HCT116 (cell line): ENCODE measurements at regions not wholly inside any gene's neighbourhood (a gene's known extent, or its start where the extent isn't known, plus 50 kb on each side); places are given as distances from the start of the nearest gene placed in this dataset.

ENCODE experiments used
- ATAC-seq: fragments of 200-7000 bp; cut with Tn5 transposase; 2 replicates; pipeline ENCODE4 v1.9.1; 2020; ENCODE audit warnings: mild to moderate bottlenecking, moderate library complexity
- BruUV-seq: library from RNA; stranded (reverse); fragments of 400-500 nt; replicated peaks from 2 replicates; lab custom pipeline; 2021; lab: Mats Ljungman, UMichigan
- CTCF ChIA-PET: fragments of 300-600 bp; sonication (Branson Sonifier 250); formaldehyde crosslinking; loops from one replicate; lab custom pipeline; 2021; ENCODE audit warnings: antibody characterized with exemption; lab: Charles Lee
- POLR2A ChIA-PET: fragments of 300-600, 350-600 bp; sonication (Branson Sonifier 250); formaldehyde crosslinking; loops from one replicate; lab custom pipeline; 2021; ENCODE audit warnings: antibody characterized with exemption; lab: Charles Lee
- RAD21 ChIA-PET, 2 experiments: fragments of 300-600 bp; sonication (Branson Sonifier 250); formaldehyde crosslinking; loops; one replicate each; lab custom pipeline; 2023; ENCODE audit warnings: low total read pairs in 2 of 2; ENCODE audit not compliant: uncharacterized antibody in 2 of 2, unreplicated experiment in 2 of 2, low non-redundant PET in 1 of 2; lab: Charles Lee
- DNase-seq: peaks from one replicate; pipeline ENCODE4 v3.0.0-alpha.2; 2010; ENCODE audit warnings: low read depth, low spot score
- H2AFZ ChIP-seq: fragments of 200-600 bp; shearing (Covaris generic), sonication (generic); 2 replicates; pipeline ENCODE4 v1.6.1; 2017; ENCODE audit warnings: low read depth, mixed run types, mixed read lengths, antibody characterized with exemption, low read length; ENCODE audit not compliant: poor library complexity, severe bottlenecking
- H3K27ac ChIP-seq: 2 replicates; pipeline ENCODE4 v1.5.1; 2012; ENCODE audit warnings: low read depth, low read length
- H3K27me3 ChIP-seq: fragments of 200-600 bp; sonication (generic); 2 replicates; pipeline ENCODE4 v1.6.1; 2016; ENCODE audit warnings: mixed run types, low read length, mixed read lengths; ENCODE audit not compliant: insufficient read depth
- H3K36me3 ChIP-seq, 2 experiments: fragments of 200-500 bp in 1 of 2; fragments of 200-600 bp in 1 of 2; sonication (Bioruptor generic) in 1 of 2; sonication (generic) in 1 of 2; 2 replicates each; pipeline versions ENCODE4 v1.5.1 to v1.6.1; 2014 to 2016; ENCODE audit warnings: low read length in 2 of 2, inconsistent platforms in 1 of 2, mixed read lengths in 1 of 2, mixed run types in 1 of 2; ENCODE audit not compliant: insufficient read depth in 2 of 2, control insufficient read depth in 1 of 2
- H3K4me1 ChIP-seq, 2 experiments: fragments of 200-600 bp in 1 of 2; sonication (generic) in 1 of 2; 2 replicates each; pipeline versions ENCODE4 v1.5.1 to v1.6.1; 2012 to 2017; ENCODE audit warnings: low read length in 2 of 2, inconsistent platforms in 1 of 2, mild to moderate bottlenecking in 1 of 2, mixed read lengths in 1 of 2, mixed run types in 1 of 2, moderate library complexity in 1 of 2; ENCODE audit not compliant: insufficient read depth in 2 of 2, control insufficient read depth in 1 of 2
- H3K4me2 ChIP-seq: fragments of 200-600 bp; sonication (generic); 2 replicates; pipeline ENCODE4 v1.6.1; 2017; ENCODE audit warnings: mixed run types, low read length, mixed read lengths
- H3K4me3 ChIP-seq, 2 experiments: fragments of 200-600 bp in 1 of 2; sonication (generic) in 1 of 2; replicated peaks in 1 of 2; 2 replicates each; pipeline ENCODE4 v1.5.1; 2011 to 2016; ENCODE audit warnings: low read length in 2 of 2, control low read depth in 1 of 2, low read depth in 1 of 2, mild to moderate bottlenecking in 1 of 2, mixed read lengths in 1 of 2, mixed run types in 1 of 2
- H3K79me2 ChIP-seq: fragments of 200-600 bp; sonication (generic); 2 replicates; pipeline ENCODE4 v1.6.1; 2017; ENCODE audit warnings: mild to moderate bottlenecking, mixed run types, low read length, moderate library complexity, mixed read lengths; ENCODE audit not compliant: insufficient read depth
- H3K9ac ChIP-seq: fragments of 200-600 bp; sonication (generic); 2 replicates; pipeline ENCODE4 v1.6.1; 2016; ENCODE audit warnings: low read length, mixed read lengths
- H3K9me2 ChIP-seq: fragments of 200-600 bp; sonication (generic), shearing (Covaris generic); 2 replicates; pipeline ENCODE4 v1.6.1; 2017; ENCODE audit warnings: mixed run types, mild to moderate bottlenecking, moderate library complexity; ENCODE audit not compliant: insufficient read depth
- H3K9me3 ChIP-seq, 2 experiments: fragments of 200-500 bp in 1 of 2; fragments of 200-600 bp in 1 of 2; sonication (Bioruptor generic) in 1 of 2; sonication (generic) in 1 of 2; 2 replicates each; pipeline ENCODE4 v1.6.1; 2014 to 2017; ENCODE audit warnings: low read length in 2 of 2, mixed read lengths in 2 of 2, inconsistent platforms in 1 of 2, low read depth in 1 of 2, mild to moderate bottlenecking in 1 of 2, mixed run types in 1 of 2, moderate library complexity in 1 of 2; ENCODE audit not compliant: control insufficient read depth in 1 of 2, insufficient read depth in 1 of 2
- H4K20me1 ChIP-seq: fragments of 200-600 bp; sonication (generic), shearing (Covaris generic); 2 replicates; pipeline ENCODE4 v1.6.1; 2017; ENCODE audit warnings: mixed run types, mild to moderate bottlenecking, moderate library complexity; ENCODE audit not compliant: insufficient read depth
- ATF3 ChIP-seq: IDR thresholded peaks from 2 replicates; pipeline ENCODE4 v1.6.1; 2012
- CBX3 ChIP-seq: IDR thresholded peaks from 2 replicates; pipeline ENCODE4 v1.6.1; 2012; ENCODE audit warnings: low read depth
- CEBPB ChIP-seq: IDR thresholded peaks from 2 replicates; pipeline ENCODE4 v1.6.1; 2012; ENCODE audit warnings: low read depth
- CTCF ChIP-seq, 3 experiments: fragments of 200-600 bp in 1 of 3; sonication (generic) in 1 of 3; IDR thresholded peaks in 2 of 3; conservative IDR thresholded peaks in 1 of 3; 2 replicates each; pipeline ENCODE4 v1.5.1; 2012 to 2017; ENCODE audit warnings: low read depth in 2 of 3, low read length in 2 of 3, antibody characterized with exemption in 1 of 3, borderline replicate concordance in 1 of 3, control low read depth in 1 of 3, mild to moderate bottlenecking in 1 of 3, mixed read lengths in 1 of 3, mixed run types in 1 of 3, moderate library complexity in 1 of 3; ENCODE audit not compliant: insufficient read depth in 1 of 3
- EGR1 ChIP-seq: IDR thresholded peaks from 2 replicates; pipeline ENCODE4 v1.6.1; 2012; ENCODE audit warnings: low read depth
- ELF1 ChIP-seq: IDR thresholded peaks from 2 replicates; pipeline ENCODE4 v1.6.1; 2012; ENCODE audit warnings: low read depth, borderline replicate concordance
- EZH2 ChIP-seq: fragments of 200-600 bp; sonication (generic); IDR thresholded peaks from 2 replicates; pipeline ENCODE4 v1.6.1; 2017; ENCODE audit warnings: antibody characterized with exemption, mixed run types
- EZH2phosphoT487 ChIP-seq: fragments of 200-600 bp; IDR thresholded peaks from 2 replicates; pipeline ENCODE4 v1.6.1; 2018; ENCODE audit warnings: antibody characterized with exemption, borderline replicate concordance
- JUND ChIP-seq: IDR thresholded peaks from 2 replicates; pipeline ENCODE4 v1.6.1; 2012
- MAX ChIP-seq: IDR thresholded peaks from 2 replicates; pipeline ENCODE4 v1.6.1; 2012
- POLR2AphosphoS5 ChIP-seq: IDR thresholded peaks from 2 replicates; pipeline ENCODE4 v1.6.1; 2011; ENCODE audit warnings: mild to moderate bottlenecking, low read depth, low read length, moderate library complexity
- ZBTB33 ChIP-seq: IDR thresholded peaks from 2 replicates; pipeline ENCODE4 v1.6.1; 2011; ENCODE audit warnings: mild to moderate bottlenecking, low read length, moderate library complexity; ENCODE audit not compliant: insufficient replicate concordance; ENCODE audit errors: extremely low read depth
- ZFX ChIP-seq: fragments of 450-650 bp; IDR thresholded peaks from 2 replicates; pipeline ENCODE4 v1.6.1; 2017
- intact Hi-C: fragments of 100-400 bp; cut with micrococcal nuclease; formaldehyde crosslinking; loops from 2 replicates; pipeline ENCODE4 v1.10.0; 2022

- RAD21 ChIA-PET: no interaction called here
- Histone ChIP-seq H3K9me3 (no peaks in the 10 kb centered on the region), H3K79me2 (no peaks in the 10 kb centered on the region), H4K20me1 (no peaks in the 10 kb centered on the region), H3K9ac (no peak overlapping the region), H3K27me3 (no peaks in the 10 kb centered on the region), H3K9me2 (no peaks in the 10 kb centered on the region), H3K36me3 (no peaks in the 10 kb centered on the region), H3K4me1 (peaks cover 0 to 5% of the 10 kb centered on the region in 2 experiments; a peak in 1 of 4 replicates), H3K4me3 (no peak overlapping the region), H3K4me2 (no peak overlapping the region), H2AFZ (no peak overlapping the region), H3K27ac (no peak overlapping the region)
- intact Hi-C loops: no loop called here
- CTCF ChIA-PET: no interaction called here
- ATAC-seq: no peak
- DNase-seq: no peak
- POLR2A ChIA-PET: no interaction called here
- TF ChIP-seq MAX (no peak), ATF3 (no peak), EZH2phosphoT487 (no peak), JUND (no peak), CBX3 (no peak), ZFX (no peak), ZBTB33 (no peak), POLR2AphosphoS5 (no peak), ELF1 (no peak), EZH2 (no peak), EGR1 (no peak), CEBPB (no peak), CTCF (IDR thresholded peaks at IDR 0.05 in 2 of 3, conservative IDR thresholded peaks at IDR 0.05 in 1 of 3; ENCODE audit: borderline replicate concordance in 1 of 3, insufficient read depth in 1 of 3, low read depth in 2 of 3, low read length in 2 of 3) (no peak)
- no TSS peak for BruUV-seq
Measured at GRCh38 chr1:216900116-216900620, 176.9 kb upstream of the ESRRG start.
